GM18498 (cell line): ENCODE measurements at regions not wholly inside any gene's neighbourhood (a gene's known extent, or its start where the extent isn't known, plus 50 kb on each side); places are given as distances from the start of the nearest gene placed in this dataset.
"Not testable (repeated sequence)": the region's sequence is repeated elsewhere in the genome, so short reads cannot be mapped to it uniquely, and the experiment has no call there.

Experiments
- ATAC-seq: cut with Tn5 transposase; IDR thresholded peaks from one replicate; pipeline ENCODE4 v1.9.1; 2021; ENCODE audit warnings: mild to moderate bottlenecking, moderate library complexity; ENCODE audit not compliant: unreplicated experiment

GRCh38 chr21:27517177-27517576 is 550.3 kb upstream of the ADAMTS5 start:
- ATAC-seq, result not testable (repeated sequence)

- ATAC-seq, result no peak
These were observed 548.8 kb upstream of the ADAMTS5 start for GRCh38 chr21:27515676-27516075.

GRCh38 chr21:27513825-27514224 is 546.9 kb upstream of the ADAMTS5 start:
- no peak for ATAC-seq

GRCh38 chr21:27513016-27513415 is 546.1 kb upstream of the ADAMTS5 start:
- no peak for ATAC-seq

GRCh38 chr21:27511233-27511632 is 544.3 kb upstream of the ADAMTS5 start:
- no peak for ATAC-seq

- no peak for ATAC-seq
These were observed 540.8 kb upstream of the ADAMTS5 start for GRCh38 chr21:27507695-27508094.

- no peak for ATAC-seq
These were observed 538.6 kb upstream of the ADAMTS5 start for GRCh38 chr21:27505516-27505915.

- ATAC-seq, result no peak
These were observed 535.9 kb upstream of the ADAMTS5 start for GRCh38 chr21:27502801-27503200.

- no peak for ATAC-seq
These were observed 531.1 kb upstream of the ADAMTS5 start for GRCh38 chr21:27498025-27498424.

- ATAC-seq, result no peak
These were observed 528.9 kb upstream of the ADAMTS5 start for GRCh38 chr21:27495836-27496235.

- no peak for ATAC-seq
These were observed 526.7 kb upstream of the ADAMTS5 start for GRCh38 chr21:27493542-27493941.

- no peak for ATAC-seq
These were observed 520.8 kb upstream of the ADAMTS5 start for GRCh38 chr21:27487676-27488075.

GRCh38 chr21:27480841-27481261 is 514.0 kb upstream of the ADAMTS5 start:
- ATAC-seq, result no peak

GRCh38 chr21:27477296-27477695 is 510.4 kb upstream of the ADAMTS5 start:
- ATAC-seq, result no peak

- no peak for ATAC-seq
These were observed 509.8 kb upstream of the ADAMTS5 start for GRCh38 chr21:27476696-27477095.

GRCh38 chr21:27475363-27475955 is 508.6 kb upstream of the ADAMTS5 start:
- no peak for ATAC-seq

- no peak for ATAC-seq
These were observed 500.5 kb upstream of the ADAMTS5 start for GRCh38 chr21:27467366-27467765.

- ATAC-seq, result no peak
These were observed 499.3 kb upstream of the ADAMTS5 start for GRCh38 chr21:27466140-27466539.

GRCh38 chr21:27464648-27465047 is 497.8 kb upstream of the ADAMTS5 start:
- no peak for ATAC-seq

GRCh38 chr21:27462726-27463125 is 495.8 kb upstream of the ADAMTS5 start:
- no peak for ATAC-seq

- no peak for ATAC-seq
These were observed 487.3 kb upstream of the ADAMTS5 start for GRCh38 chr21:27454234-27454633.

- ATAC-seq, result no peak
These were observed 484.2 kb upstream of the ADAMTS5 start for GRCh38 chr21:27451116-27451515.

- ATAC-seq, result no peak
These were observed 483.3 kb upstream of the ADAMTS5 start for GRCh38 chr21:27450216-27450615.
